HTR-8/SVneo (cell line): ENCODE measurements at regions not wholly inside any gene's neighbourhood (a gene's known extent, or its start where the extent isn't known, plus 50 kb on each side); places are given as distances from the start of the nearest gene placed in this dataset.
"Not testable (repeated sequence)": the region's sequence is repeated elsewhere in the genome, so short reads cannot be mapped to it uniquely, and the experiment has no call there.

Source experiments
- DNase-seq: peaks from one replicate; pipeline ENCODE4 v3.0.0; 2011; ENCODE audit warnings: low spot score, mixed read lengths; ENCODE audit not compliant: insufficient read length
- FAIRE-seq: peaks from 2 replicates; lab custom pipeline; 2011; peaks lifted over from hg19 to GRCh38; lab: Jason Lieb, UNC

DNA sequence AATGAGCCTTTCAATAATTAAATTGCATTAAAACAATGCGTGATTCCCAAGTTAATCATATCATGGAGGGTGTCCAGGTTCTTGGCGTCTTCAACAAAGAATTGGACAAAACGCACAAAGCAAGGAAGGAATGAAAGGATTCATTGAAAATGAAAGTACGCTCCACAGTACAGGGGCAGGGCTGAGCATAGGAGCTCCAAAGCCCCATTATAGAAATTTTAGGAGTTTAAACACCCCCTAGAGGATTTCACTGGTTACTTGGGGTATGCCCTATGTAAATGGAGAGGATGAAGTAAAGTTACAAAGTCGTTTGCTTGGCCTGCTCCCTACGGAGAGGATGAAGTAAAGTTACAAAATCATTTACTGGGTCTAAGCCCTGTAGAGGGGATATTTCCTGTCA lies 1910.4 kb downstream of the C4orf33 start:
- no peak for DNase-seq
- no peak for FAIRE-seq

DNA sequence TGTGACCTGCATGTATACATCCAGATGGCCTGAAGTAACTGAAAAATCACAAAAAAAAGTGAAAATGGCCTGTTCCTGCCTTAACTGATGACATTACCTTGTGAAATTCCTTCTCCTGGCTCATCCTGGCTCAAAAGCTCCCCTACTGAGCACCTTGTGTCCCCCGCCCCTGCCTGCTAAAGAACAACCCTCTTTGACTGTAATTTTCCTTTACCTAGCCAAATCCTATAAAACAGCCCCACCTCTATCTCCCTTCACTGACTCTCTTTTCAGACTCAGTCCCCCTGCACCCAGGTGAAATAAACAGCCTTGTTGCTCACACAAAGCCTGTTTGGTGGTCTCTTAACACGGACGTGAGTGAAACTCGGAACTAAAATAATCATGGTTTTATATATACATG lies 1916.0 kb downstream of the C4orf33 start:
- not testable (repeated sequence) for DNase-seq, FAIRE-seq

DNA sequence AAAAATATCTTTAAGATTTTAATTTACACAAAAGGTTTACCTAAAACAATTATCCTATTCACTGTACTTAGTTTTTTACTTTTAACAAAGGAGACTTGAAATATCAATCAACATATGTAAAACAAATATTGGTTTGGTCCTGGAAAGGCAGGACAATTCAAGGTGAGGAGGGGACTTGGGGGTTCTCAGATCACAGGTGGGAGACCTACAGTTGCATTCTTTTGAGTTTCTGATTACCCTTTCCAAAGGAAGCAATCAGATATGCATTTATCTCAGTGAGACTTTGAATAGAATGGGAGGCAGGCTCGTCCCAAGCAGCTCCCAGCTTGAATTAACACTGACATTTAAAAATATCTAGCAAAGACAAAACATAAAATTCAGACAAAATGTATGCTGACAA lies 1917.3 kb downstream of the C4orf33 start:
- DNase-seq (no peak), FAIRE-seq (no peak)

DNA sequence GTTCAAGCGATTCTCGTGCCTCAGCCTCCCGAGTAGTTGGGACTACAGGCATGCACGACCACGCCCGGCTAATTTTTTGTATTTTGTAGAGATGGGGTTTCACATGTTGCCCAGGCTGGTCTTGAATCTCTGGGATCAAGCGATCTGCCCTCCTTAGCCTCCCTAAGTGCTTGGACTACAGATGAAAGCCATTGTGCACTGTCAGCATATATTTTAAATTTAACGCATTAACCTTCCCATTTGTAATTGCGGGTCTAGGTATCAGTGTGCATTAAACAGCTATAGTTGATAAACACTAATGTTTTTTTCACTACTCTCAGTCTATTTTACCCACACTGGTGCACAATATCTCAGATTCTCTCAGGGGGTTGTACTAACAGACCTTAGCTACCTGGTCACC lies 1930.8 kb downstream of the C4orf33 start:
- DNase-seq (no peak), FAIRE-seq (no peak)

DNA sequence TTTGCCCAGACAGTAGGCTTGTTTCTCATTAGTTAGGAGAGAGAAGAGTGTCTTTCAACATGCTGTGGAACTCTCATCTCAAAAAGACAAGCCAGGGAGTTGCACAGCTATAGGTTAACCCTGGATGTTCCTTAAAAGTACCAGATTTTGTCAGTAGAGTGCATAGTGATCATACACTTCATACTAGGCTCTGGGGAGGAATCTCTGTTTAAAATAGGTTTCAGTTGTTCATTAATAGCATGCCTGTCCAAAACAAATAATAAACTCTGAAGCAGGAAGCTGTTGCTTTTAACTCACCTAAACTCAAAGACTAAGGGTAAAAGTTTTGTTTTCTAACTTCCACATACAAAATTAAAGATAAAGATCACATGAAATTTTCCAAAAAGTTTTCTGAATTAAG lies 1948.4 kb downstream of the C4orf33 start:
- no peak for FAIRE-seq
- no peak for DNase-seq

DNA sequence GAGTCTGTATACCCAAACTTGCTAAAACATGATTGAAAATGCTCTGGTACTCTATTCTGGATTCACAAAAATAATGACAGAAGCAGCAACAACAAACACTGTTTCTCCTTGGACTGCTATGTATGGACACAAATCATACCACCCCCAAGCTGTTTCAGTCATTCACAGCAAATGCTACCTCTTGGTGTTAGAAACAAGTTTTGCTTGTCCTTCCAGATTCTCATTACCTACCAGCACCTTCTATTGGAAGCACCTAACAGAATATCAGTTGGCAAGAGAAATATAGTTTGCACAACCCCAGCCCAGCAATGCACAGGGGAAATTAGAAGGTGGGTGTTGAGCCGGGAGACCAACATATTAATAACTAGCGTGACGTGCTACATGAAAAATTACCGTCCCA lies 1950.9 kb downstream of the C4orf33 start:
- FAIRE-seq (no peak), DNase-seq (no peak)

DNA sequence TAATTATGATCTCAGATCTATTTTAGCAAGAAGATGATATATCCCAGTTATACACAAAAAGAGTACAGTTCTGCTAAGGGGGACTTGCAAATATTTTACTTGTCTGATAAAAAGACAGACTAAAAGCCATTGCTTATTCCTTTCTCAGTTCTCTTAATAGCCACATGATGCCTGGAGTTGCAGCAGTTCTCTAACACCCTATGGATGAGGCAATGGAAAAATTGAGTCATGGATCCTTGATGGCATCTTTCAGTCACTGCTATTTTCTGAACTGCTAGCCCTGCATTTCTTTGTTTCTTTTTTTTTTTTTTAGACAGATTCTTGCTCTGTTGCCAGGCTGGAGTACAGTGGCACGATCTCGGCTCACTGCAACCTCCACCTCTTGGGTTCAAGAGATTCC lies 1956.7 kb downstream of the C4orf33 start:
- DNase-seq, result no peak
- no peak for FAIRE-seq

DNA sequence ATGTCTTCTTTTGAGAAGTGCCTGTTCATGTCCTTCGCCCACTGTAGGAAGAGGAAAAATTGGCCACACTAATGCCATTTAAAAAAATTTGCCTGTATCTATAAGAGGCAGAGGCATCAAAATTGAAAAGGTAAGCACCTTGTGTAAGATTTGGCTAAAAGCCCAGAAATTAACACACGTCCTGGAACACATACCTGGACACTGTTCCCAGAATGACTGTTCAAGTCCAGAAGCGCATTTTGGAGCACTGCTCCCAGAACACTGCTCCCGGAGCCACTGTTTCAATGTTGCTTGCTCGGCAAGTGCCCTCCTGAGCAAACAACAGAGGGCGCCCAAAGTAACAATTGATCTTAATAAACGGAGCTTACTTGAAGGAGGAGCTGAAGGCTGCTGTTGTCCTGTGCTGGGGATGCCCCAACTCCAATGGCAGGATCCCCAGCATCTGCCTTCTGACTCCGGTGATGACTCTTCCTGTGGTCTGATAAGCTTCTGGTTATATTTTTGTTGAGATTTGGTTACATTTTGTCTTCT lies 1958.6 kb downstream of the C4orf33 start:
- no peak for DNase-seq
- no peak for FAIRE-seq

DNA sequence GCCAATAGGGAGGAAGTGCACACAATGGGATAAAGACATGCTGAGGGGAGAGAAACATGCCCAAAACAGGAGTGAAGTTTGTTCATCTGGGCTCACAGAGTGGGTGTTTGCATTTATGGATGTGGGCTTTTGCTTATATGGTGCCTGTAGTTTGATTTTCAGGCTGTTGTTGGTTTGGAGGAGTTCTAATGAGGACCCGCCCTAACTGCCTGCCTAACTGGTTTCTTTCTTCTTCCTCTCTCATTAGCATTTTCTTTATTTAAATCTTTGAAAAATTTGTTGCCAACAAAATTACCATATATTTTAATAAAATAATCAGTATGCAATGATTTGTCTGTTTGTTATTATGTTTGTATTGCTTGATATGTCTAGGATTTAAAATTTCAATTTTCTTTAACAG lies 1965.8 kb downstream of the C4orf33 start:
- no peak for FAIRE-seq

DNA sequence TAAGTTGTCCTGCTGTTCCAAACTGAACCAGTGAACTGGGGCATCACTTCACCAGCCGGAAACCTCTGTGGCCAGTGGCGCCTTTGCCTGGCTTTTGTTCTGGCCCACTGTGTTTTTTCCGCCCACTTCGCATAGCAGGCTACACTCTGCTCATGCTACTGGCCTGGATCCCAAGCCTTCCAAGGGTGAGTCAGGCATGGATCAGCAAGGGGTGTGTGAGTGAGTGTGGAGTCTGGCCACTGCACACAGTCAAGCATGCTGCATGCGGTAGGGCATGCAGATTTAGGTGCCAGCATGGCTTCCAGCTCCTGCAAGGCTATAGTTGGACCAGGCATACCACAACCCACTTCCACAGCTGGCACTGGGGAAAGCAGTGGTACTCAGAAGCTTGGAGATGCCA lies 1967.9 kb downstream of the C4orf33 start:
- FAIRE-seq (no peak), DNase-seq (no peak)

More for the DNA sequence above, 1965.8 kb downstream of the C4orf33 start:
- no peak for DNase-seq

DNA sequence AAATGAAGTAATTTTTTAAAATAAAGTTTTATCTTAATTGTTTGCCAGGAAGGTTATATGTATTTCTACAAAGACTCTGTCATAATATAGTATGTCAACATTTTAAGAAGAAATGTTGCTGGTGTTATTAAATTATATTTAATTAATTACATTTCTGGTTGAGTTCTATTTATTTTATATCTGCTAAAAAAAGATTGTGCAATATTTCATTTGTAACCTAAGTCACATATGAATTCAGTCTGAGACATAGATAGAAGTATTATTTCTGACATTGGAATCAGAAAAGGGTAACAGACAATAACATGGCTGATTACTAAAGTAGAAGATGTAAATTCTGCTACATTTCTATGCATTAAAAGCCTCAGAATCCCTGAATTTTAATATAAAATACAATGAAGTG lies 1985.1 kb downstream of the C4orf33 start:
- FAIRE-seq, result no peak
- DNase-seq, result no peak

DNA sequence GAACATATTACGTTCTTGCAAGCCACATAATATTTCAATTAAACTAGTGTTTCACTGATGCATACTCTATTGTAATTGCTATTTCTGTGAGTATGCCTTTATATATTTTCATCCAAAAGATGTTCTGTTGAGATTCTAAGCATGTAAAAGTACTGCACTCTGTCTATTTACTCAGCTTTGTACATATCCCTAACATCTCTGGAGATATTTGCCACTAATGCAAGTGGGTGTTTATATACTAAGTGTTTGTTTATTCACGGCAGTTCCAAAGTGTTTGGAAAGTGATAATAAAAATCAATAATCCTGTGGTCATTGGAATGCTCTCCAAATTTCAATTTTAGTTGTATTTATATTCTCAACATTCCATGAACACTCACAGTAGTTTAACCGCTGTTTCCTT lies 1989.0 kb downstream of the C4orf33 start:
- no peak for DNase-seq
- no peak for FAIRE-seq

DNA sequence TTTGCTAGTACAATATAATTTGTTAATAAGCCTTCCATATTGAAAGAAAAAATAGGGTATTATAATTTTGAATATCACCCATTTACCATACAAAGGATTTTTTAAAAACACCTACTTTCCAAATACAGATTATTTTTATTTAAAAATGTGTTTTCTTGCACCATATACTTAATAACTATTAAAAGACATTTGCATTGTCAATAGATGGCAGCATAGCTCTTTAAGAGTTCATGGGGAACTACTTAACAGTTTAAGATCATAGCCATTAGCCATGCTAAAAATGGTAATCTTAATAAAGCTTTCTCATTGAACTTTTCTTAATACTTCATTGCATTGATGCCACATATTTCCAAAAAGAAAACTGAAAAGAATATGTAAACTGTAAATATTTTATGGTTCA lies 1995.9 kb downstream of the C4orf33 start:
- DNase-seq (peak; percentile 14), FAIRE-seq (no peak)

DNA sequence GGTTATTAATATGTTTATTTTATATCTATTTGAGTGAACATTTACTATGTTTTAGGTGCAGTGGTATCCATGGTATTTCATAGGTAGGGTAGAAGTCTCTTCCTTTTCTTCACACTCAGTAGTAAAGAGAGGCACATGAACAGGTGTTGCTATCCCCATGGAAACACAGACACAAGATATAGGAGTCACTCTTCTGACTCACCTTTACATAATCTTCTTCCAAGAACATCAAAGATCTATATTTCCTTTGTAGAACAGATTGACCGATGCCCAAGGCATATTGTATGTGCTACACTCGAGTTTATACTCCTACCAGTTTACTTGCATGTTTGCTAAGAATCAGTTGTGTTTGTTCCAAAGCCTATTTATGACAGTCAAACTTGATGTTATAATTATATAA lies 1997.4 kb downstream of the C4orf33 start:
- DNase-seq (no peak), FAIRE-seq (no peak)

DNA sequence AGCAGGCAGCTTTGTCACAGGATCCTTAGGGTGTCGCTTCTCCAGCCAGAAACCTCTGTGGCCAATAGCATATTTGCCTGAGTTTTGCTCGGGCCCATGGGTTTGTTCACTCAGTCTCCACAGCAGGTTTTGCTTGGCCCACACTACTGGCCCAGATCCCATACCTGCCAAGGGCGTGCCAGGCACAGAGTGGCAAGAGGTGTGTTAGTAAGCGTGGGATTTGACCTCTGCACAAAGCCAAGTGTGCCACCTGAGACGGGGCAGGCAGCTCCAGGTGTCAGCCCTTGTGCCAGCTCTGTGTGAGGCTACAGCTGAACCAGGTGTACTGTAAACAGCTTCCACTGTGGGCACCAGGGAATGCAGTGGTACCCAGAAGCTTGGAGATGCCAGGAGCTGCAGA lies 2003.0 kb downstream of the C4orf33 start:
- no peak for FAIRE-seq
- DNase-seq, result no peak

DNA sequence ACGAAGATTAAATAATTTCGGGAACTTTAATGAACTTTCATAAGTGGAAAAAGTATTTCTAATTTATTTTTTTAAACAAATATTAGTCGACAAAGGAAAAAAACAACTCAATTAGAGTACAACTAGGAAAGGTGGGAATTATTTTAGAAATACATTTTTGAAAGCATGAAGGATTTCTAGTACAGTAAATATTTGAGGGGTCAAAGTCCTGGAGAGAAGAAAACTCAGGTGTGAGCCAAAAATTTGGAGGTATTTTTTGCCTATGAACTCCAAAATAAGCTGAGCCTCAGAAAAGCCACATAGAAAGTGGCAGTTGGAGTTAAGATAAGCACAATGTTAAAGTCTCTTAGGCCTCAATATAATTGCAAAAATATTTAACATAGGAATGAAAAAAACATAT lies 2017.3 kb downstream of the C4orf33 start:
- FAIRE-seq (no peak), DNase-seq (no peak)

DNA sequence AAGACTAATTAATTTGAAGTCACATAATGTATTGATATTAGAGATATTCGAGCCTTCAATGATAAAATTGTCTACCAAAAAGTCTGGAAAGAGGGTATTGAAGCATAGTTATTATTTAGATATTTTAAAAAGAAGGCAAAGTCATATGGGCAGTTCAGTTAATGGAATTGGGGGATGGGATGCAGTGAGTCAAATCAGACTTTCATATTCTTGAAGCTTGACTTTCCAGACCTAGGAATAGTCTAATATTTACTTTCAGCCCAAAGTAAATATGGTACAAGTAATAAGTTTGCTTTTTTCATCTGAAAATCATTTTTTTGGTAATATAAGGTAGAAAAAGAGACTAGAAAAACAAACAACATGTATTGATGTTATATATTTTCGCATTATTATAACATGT lies 2017.8 kb downstream of the C4orf33 start:
- FAIRE-seq (no peak), DNase-seq (no peak)

DNA sequence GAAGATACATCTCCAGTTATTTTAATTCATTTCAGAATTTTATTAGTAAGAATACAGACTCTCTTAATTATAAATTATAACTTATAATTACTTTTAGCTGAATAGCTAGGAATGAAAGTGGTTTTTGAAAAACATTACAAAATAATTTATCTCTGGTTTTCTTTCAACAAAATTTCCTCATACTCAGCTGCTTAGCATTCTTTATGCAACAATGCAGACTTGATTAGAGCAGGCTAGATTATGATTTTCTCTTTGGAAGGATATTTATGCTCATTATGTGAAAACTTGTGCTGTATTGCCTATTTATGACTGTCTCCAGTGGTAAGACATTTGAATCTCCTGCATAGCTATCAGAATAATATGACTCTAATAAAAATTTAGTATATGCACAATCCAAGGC lies 2023.7 kb downstream of the C4orf33 start:
- no peak for DNase-seq
- no peak for FAIRE-seq

DNA sequence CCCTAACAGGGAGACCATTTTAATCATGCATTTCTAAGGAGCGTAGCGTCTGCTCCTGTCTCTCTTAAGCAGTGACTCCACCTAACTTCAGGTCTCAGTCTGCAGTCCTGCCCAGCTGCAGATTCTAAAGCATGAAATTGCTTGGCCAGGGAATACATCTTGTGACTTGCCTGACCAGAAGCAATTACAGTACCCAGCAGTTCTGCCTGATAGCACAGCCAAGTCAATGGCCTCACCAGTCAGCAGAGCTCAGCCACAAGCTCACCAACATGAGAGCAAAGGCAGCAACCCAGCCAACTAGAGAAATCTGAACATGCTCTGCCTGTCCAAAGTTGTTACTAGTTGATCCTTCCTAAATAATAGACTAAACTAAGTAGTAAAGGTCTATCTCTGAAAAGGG lies 2011.9 kb upstream of the PCDH10 start:
- FAIRE-seq (no peak), DNase-seq (no peak)

DNA sequence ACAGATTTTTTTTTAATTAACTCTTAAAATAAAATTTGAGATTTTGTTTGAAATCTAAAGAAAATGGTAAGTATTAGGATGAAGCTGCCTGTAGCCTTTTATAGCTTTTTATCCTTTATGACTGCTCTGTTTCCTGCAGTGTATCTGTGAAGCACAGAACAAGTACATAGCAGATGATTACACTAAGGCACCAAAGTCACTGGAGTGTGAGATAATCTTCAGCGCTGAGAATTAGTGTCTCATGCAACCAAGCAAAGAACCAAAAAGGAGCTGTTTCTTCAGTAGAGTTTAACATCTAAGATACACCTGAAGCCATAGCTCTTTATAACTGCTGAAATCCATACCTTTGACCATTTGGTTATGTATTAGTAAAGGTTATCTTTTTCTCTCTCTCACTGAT lies 1989.8 kb upstream of the PCDH10 start:
- no peak for DNase-seq
- no peak for FAIRE-seq

DNA sequence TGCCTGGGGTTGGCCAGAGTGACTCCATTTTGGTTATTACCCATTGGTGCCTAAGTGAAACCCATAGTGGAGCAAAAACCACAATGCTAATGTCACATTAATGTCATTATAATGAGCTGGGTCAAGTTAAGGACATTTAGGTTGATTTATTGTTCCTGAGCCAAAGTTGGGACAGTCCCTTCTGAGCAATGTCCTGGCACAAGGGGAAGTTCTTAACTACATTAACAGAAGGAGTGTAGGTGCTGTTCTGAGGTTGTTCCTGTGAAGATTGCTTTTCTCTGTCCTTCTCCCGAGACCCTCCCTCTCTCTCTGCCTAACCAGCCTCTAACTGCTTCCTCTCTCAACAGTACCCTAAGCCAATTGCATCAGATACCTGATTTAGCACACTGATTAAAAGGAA lies 1956.8 kb upstream of the PCDH10 start:
- DNase-seq, result no peak
- no peak for FAIRE-seq

DNA sequence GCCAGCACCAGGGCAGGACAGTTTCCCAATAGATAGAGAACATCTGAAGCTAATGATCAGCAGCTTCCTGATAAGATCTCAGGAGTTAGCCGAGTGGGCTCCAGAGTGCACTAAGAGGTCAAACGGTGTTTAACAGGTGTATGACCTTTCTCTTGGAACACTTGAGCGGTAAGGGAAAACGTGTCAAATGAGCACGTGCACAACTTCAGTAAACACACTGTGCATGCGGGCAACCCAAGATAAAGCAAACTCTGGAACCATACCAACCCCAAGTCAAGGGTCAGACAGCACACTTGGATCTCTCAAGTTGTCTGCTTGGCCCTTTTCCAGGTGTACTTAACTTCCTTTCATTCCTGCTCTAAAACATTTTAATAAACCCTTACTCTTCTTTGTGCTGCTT lies 1941.5 kb upstream of the PCDH10 start:
- no peak for FAIRE-seq
- DNase-seq, result no peak

DNA sequence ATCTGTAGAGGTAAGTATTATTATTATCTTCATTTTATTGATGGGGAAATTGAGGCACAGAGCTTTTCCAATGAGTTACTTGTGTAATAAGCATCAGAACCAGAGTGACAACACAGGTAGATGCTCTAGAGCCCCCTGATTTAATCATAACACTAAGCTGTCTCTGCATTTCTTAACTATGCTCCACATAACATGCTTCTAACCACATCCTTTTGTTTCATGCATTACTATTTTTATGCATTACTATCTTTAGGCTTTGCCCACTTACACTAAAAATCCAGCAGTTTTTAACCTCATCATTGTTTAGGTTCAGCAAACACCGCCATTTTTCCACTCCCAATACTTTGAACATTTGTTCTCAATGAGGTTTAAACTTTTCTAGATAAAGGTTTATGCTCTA lies 1900.8 kb upstream of the PCDH10 start:
- DNase-seq, result no peak
- FAIRE-seq, result no peak
